ENCODE measurements at regions not wholly inside any gene's neighbourhood (a gene's known extent, or its start where the extent isn't known, plus 50 kb on each side); places are given as distances from the start of the nearest gene placed in this dataset.
A peak's percentile ranks its signal among the peaks of the same experiment; 100 is the strongest.

DNA sequence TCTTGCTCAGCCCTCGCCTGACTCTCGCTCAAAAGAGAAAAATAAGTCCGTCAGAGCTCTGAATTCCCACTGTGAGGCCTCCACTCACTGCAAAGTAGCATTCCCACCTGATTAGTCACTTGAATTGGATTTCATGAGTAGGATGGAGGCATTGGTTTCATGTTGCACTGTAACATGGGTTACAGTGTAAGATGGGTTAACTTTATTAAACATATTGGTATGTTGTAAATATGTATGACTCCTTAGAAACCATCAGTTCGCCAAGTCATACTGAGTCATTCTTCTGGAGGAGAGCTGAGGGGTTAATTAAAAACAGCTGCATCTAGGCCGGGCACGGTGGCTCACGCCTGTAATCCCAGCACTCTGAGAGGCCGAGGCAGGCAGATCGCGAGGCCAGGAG, 93.8 kb upstream of the BNC2 start:
- in situ Hi-C loops (cut with MboI; ENCODE audit: low sequenced_read_pairs): no loop called here
- no peaks in the 10 kb centered on the region for H3K27me3 ChIP-seq (ENCODE audit: low read depth)
- H3K9me3 ChIP-seq: no peaks in the 10 kb centered on the region; the same call in 1 of the 2 replicates
- no peak for DNase-seq (ENCODE audit: low spot score in 2 of 2)
- H3K4me3 ChIP-seq: no peak overlapping the region
- no peaks in the 10 kb centered on the region for H3K36me3 ChIP-seq (replicated peaks)
- H3K4me1 ChIP-seq: no peaks in the 10 kb centered on the region

DNA sequence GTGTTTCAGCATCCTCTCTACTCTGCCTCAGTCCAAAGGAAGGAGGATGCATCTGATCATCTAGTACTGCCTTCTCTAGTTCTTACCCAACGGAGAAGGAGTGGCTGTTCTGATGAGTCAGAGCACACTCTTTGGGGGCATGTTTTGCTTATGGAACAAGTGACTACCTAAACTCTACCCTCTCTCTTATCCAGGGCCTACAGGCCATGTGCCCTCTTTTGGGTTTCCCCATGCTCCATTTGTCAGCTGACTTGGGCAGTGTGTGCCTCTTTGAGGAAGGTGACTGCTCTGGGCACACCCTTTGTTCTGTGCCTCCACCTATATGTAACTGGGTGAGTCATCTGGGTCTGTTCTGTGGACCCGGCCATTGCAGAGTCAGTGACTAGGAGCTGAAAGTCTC, 89.6 kb upstream of the BNC2 start:
- Histone ChIP-seq H3K4me3 (no peak overlapping the region), H3K9me3 (no peaks in the 10 kb centered on the region; the same call in 1 of the 2 replicates), H3K36me3 (replicated peaks) (no peaks in the 10 kb centered on the region), H3K27me3 (ENCODE audit: low read depth) (no peaks in the 10 kb centered on the region), H3K4me1 (no peaks in the 10 kb centered on the region)
- no peak for DNase-seq (ENCODE audit: low spot score in 2 of 2)
- in situ Hi-C loops (cut with MboI; ENCODE audit: low sequenced_read_pairs): no loop called here

DNA sequence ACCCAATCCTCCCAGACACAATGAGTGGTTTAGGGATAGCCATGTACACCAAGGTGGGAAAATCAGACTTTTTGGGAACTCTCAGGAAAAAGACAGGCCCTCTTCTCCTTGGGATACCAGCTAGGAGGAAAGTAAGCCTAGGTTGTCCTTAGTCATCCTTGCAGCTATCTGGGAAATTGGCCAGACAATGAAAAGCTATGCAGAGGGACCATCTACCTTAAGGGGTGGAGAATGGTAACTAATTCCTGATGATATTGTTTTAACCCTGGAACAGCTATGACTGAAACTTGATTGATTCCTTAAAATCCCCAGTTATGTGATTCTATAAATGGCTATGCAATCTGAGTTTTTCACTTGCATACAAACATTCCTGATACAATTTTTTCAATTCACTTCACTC, 88.9 kb upstream of the BNC2 start:
- H3K4me1 ChIP-seq: no peaks in the 10 kb centered on the region
- no peak overlapping the region for H3K4me3 ChIP-seq
- H3K27me3 ChIP-seq (ENCODE audit: low read depth): no peaks in the 10 kb centered on the region
- H3K9me3 ChIP-seq: no peaks in the 10 kb centered on the region; the same call in 1 of the 2 replicates
- in situ Hi-C loops (cut with MboI; ENCODE audit: low sequenced_read_pairs): no loop called here
- no peak for DNase-seq (ENCODE audit: low spot score in 2 of 2)
- H3K36me3 ChIP-seq (replicated peaks): no peaks in the 10 kb centered on the region

GRCh38 chr9:16954040-16954439, 83.6 kb upstream of the BNC2 start:
- no peaks in the 10 kb centered on the region for H3K27me3 ChIP-seq (ENCODE audit: low read depth)
- DNase-seq (ENCODE audit: low spot score in 2 of 2): no peak
- H3K36me3 ChIP-seq (replicated peaks): no peaks in the 10 kb centered on the region
- in situ Hi-C loops (cut with MboI; ENCODE audit: low sequenced_read_pairs): no loop called here
- H3K4me1 ChIP-seq: no peaks in the 10 kb centered on the region
- H3K9me3 ChIP-seq: no peaks in the 10 kb centered on the region
- no peak overlapping the region for H3K4me3 ChIP-seq

DNA sequence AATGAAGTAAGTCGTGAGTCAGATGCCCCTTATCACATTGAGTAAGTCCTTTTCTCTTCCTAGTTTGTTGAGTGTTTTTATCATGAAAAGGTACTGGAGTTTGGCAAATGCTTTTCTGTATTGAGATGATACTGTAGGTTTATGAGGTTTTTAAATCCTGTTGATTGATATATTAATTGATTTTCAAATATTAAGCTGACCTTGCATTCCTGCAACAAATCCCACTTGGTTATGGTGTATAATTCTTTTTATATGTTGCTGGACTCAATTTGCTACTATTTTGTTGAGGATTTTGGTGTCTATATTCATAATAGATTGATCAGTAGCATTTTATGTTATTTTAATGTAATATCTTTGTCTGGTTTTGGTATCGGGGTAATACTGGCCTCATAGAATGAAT, 81.0 kb upstream of the BNC2 start:
- Histone ChIP-seq H3K27me3 (ENCODE audit: low read depth) (no peaks in the 10 kb centered on the region), H3K9me3 (no peaks in the 10 kb centered on the region), H3K4me1 (no peaks in the 10 kb centered on the region), H3K4me3 (no peak overlapping the region), H3K36me3 (replicated peaks) (no peaks in the 10 kb centered on the region)
- no peak for DNase-seq (ENCODE audit: low spot score in 2 of 2)
- in situ Hi-C loops (cut with MboI; ENCODE audit: low sequenced_read_pairs): no loop called here

- no peaks in the 10 kb centered on the region for H3K9me3 ChIP-seq
- H3K27me3 ChIP-seq (ENCODE audit: low read depth): no peaks in the 10 kb centered on the region
- DNase-seq (ENCODE audit: low spot score in 2 of 2): peak in 1 of 2 experiments; percentile 8
- H3K36me3 ChIP-seq (replicated peaks): no peaks in the 10 kb centered on the region
- in situ Hi-C loops (cut with MboI; ENCODE audit: low sequenced_read_pairs): no loop called here
- H3K4me3 ChIP-seq: no peak overlapping the region
- no peaks in the 10 kb centered on the region for H3K4me1 ChIP-seq
Measured at GRCh38 chr9:16950051-16950450, 79.6 kb upstream of the BNC2 start.

- no peak overlapping the region for H3K4me3 ChIP-seq
- no peaks in the 10 kb centered on the region for H3K9me3 ChIP-seq
- DNase-seq (ENCODE audit: low spot score in 2 of 2): no peak
- no peaks in the 10 kb centered on the region for H3K4me1 ChIP-seq
- in situ Hi-C loops (cut with MboI; ENCODE audit: low sequenced_read_pairs): no loop called here
- no peaks in the 10 kb centered on the region for H3K36me3 ChIP-seq (replicated peaks)
- H3K27me3 ChIP-seq (ENCODE audit: low read depth): no peaks in the 10 kb centered on the region
Measured at GRCh38 chr9:16930578-16930977, 60.1 kb upstream of the BNC2 start.

- in situ Hi-C loops (cut with MboI; ENCODE audit: low sequenced_read_pairs): no loop called here
- Histone ChIP-seq H3K4me3 (no peak overlapping the region), H3K4me1 (no peaks in the 10 kb centered on the region), H3K36me3 (replicated peaks) (no peaks in the 10 kb centered on the region), H3K27me3 (ENCODE audit: low read depth) (no peaks in the 10 kb centered on the region), H3K9me3 (no peaks in the 10 kb centered on the region)
- no peak for DNase-seq (ENCODE audit: low spot score in 2 of 2)
Measured at GRCh38 chr9:16928179-16928945, 57.9 kb upstream of the BNC2 start.

GRCh38 chr9:16925426-16925825, 55.0 kb upstream of the BNC2 start:
- no peaks in the 10 kb centered on the region for H3K9me3 ChIP-seq
- H3K27me3 ChIP-seq (ENCODE audit: low read depth): no peaks in the 10 kb centered on the region
- no peaks in the 10 kb centered on the region for H3K4me1 ChIP-seq
- in situ Hi-C loops (cut with MboI; ENCODE audit: low sequenced_read_pairs): no loop called here
- H3K36me3 ChIP-seq (replicated peaks): no peaks in the 10 kb centered on the region
- DNase-seq (ENCODE audit: low spot score in 2 of 2): no peak
- no peak overlapping the region for H3K4me3 ChIP-seq

DNA sequence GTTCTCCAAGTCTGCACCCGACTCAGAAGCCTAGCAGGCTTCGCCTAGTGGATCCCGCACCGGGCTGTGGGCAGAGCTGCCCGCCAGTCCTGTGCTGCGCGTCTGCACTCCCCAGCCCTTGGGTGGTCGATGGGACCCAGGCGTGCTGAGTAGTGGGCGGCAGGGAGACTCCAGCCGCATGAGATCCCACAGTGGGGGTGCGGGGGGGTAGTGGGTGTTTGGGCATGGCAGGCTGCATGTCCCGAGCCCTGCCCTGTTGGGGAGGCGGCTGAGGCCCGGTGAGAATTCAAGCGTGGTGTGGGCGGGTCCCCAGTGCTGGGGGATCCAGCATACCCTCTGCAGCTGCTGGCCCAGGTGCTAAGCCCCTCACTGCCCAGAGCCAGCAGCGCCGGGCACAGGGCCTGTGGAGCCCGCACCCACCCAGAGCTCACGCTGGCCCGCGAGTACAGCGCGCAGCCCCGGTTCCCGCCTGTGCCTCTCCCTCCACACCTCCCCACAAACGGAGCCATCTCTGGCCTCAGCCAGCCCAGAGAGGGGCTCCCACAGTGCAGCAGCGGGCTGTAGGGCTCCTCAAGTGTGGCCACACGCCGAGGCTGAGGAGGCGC, 53.9 kb upstream of the BNC2 start:
- no peak for DNase-seq (ENCODE audit: low spot score in 2 of 2)
- H3K27me3 ChIP-seq (ENCODE audit: low read depth): no peaks in the 10 kb centered on the region
- in situ Hi-C loops (cut with MboI; ENCODE audit: low sequenced_read_pairs): no loop called here
- no peaks in the 10 kb centered on the region for H3K9me3 ChIP-seq
- H3K36me3 ChIP-seq (replicated peaks): no peaks in the 10 kb centered on the region
- H3K4me3 ChIP-seq: no peak overlapping the region
- no peaks in the 10 kb centered on the region for H3K4me1 ChIP-seq

GRCh38 chr9:16921855-16922254, 51.4 kb upstream of the BNC2 start:
- no peaks in the 10 kb centered on the region for H3K4me1 ChIP-seq
- no peak overlapping the region for H3K4me3 ChIP-seq
- no peaks in the 10 kb centered on the region; the same call in 1 of the 2 replicates for H3K9me3 ChIP-seq
- H3K36me3 ChIP-seq (replicated peaks): no peaks in the 10 kb centered on the region
- in situ Hi-C loops (cut with MboI; ENCODE audit: low sequenced_read_pairs): no loop called here
- DNase-seq (ENCODE audit: low spot score in 2 of 2): no peak
- H3K27me3 ChIP-seq (ENCODE audit: low read depth): no peaks in the 10 kb centered on the region
